ENCODE measurements at regions not wholly inside any gene's neighbourhood (a gene's known extent, or its start where the extent isn't known, plus 50 kb on each side); places are given as distances from the start of the nearest gene placed in this dataset.

- TF ChIP-seq CTCF (IDR thresholded peaks at IDR 0.05; ENCODE audit: insufficient read depth, low read length, poor library complexity, severe bottlenecking) (no peak), EZH2phosphoT487 (conservative IDR thresholded peaks at IDR 0.05; ENCODE audit: low read length) (no peak)
Observed at GRCh38 chr2:139790136-139790535, 1009.9 kb upstream of the NXPH2 start.
